ENCODE measurements at regions not wholly inside any gene's neighbourhood (a gene's known extent, or its start where the extent isn't known, plus 50 kb on each side); places are given as distances from the start of the nearest gene placed in this dataset.

GRCh38 chr6:91590191-91590590, 1003.3 kb upstream of the MAP3K7 start:
- H3K4me1 Mint-ChIP-seq, result no peaks in the 10 kb centered on the region
- no peak for DNase-seq (ENCODE audit: low spot score in 2 of 2, unreplicated experiment in 2 of 2)
- peaks cover 28% of the 10 kb centered on the region for H3K9me3 Mint-ChIP-seq
- no peak overlapping the region for H3K27ac Mint-ChIP-seq
- H3K4me3 Mint-ChIP-seq, result no peak overlapping the region
- H3K36me3 Mint-ChIP-seq, result no peaks in the 10 kb centered on the region
- H3K27me3 Mint-ChIP-seq (ENCODE audit: low read depth), result peaks cover 6% of the 10 kb centered on the region
- no peak for TF ChIP-seq CTCF (IDR thresholded peaks at IDR 0.05; ENCODE audit: unreplicated experiment)

- no peak overlapping the region for H3K27ac Mint-ChIP-seq
- DNase-seq (ENCODE audit: low spot score in 2 of 2, unreplicated experiment in 2 of 2), result no peak
- TF ChIP-seq CTCF (IDR thresholded peaks at IDR 0.05; ENCODE audit: unreplicated experiment), result no peak
- no peaks in the 10 kb centered on the region for H3K36me3 Mint-ChIP-seq
- H3K4me1 Mint-ChIP-seq, result peaks cover 4% of the 10 kb centered on the region
- no peaks in the 10 kb centered on the region for H3K27me3 Mint-ChIP-seq (ENCODE audit: low read depth)
- no peak overlapping the region for H3K4me3 Mint-ChIP-seq
- no peaks in the 10 kb centered on the region for H3K9me3 Mint-ChIP-seq
These were observed 993.8 kb upstream of the MAP3K7 start for GRCh38 chr6:91580635-91581034.

GRCh38 chr6:91575032-91575431, 988.2 kb upstream of the MAP3K7 start:
- Mint-ChIP-seq H3K4me3 (no peak overlapping the region), H3K36me3 (no peaks in the 10 kb centered on the region), H3K9me3 (no peaks in the 10 kb centered on the region), H3K27me3 (ENCODE audit: low read depth) (no peaks in the 10 kb centered on the region), H3K27ac (no peak overlapping the region), H3K4me1 (peaks cover 14% of the 10 kb centered on the region)
- TF ChIP-seq CTCF (IDR thresholded peaks at IDR 0.05; ENCODE audit: unreplicated experiment), result no peak
- no peak for DNase-seq (ENCODE audit: low spot score in 2 of 2, unreplicated experiment in 2 of 2)

GRCh38 chr6:91573826-91574416, 987.0 kb upstream of the MAP3K7 start:
- no peaks in the 10 kb centered on the region for H3K36me3 Mint-ChIP-seq
- peaks cover 14% of the 10 kb centered on the region for H3K4me1 Mint-ChIP-seq
- H3K4me3 Mint-ChIP-seq, result no peak overlapping the region
- no peak for TF ChIP-seq CTCF (IDR thresholded peaks at IDR 0.05; ENCODE audit: unreplicated experiment)
- DNase-seq (ENCODE audit: low spot score in 2 of 2, unreplicated experiment in 2 of 2), result no peak
- no peaks in the 10 kb centered on the region for H3K9me3 Mint-ChIP-seq
- no peak overlapping the region for H3K27ac Mint-ChIP-seq
- H3K27me3 Mint-ChIP-seq (ENCODE audit: low read depth), result no peaks in the 10 kb centered on the region

GRCh38 chr6:91572878-91573277, 986.0 kb upstream of the MAP3K7 start:
- no peak overlapping the region for H3K27ac Mint-ChIP-seq
- H3K36me3 Mint-ChIP-seq, result no peaks in the 10 kb centered on the region
- no peak for DNase-seq (ENCODE audit: low spot score in 2 of 2, unreplicated experiment in 2 of 2)
- TF ChIP-seq CTCF (IDR thresholded peaks at IDR 0.05; ENCODE audit: unreplicated experiment), result no peak
- H3K4me3 Mint-ChIP-seq, result no peak overlapping the region
- H3K9me3 Mint-ChIP-seq, result no peaks in the 10 kb centered on the region
- peaks cover 11% of the 10 kb centered on the region for H3K4me1 Mint-ChIP-seq
- no peaks in the 10 kb centered on the region for H3K27me3 Mint-ChIP-seq (ENCODE audit: low read depth)

- no peak for DNase-seq (ENCODE audit: low spot score in 2 of 2, unreplicated experiment in 2 of 2)
- no peak overlapping the region for H3K27ac Mint-ChIP-seq
- peaks cover 11% of the 10 kb centered on the region for H3K4me1 Mint-ChIP-seq
- no peaks in the 10 kb centered on the region for H3K36me3 Mint-ChIP-seq
- TF ChIP-seq CTCF (IDR thresholded peaks at IDR 0.05; ENCODE audit: unreplicated experiment), result no peak
- peaks cover 13% of the 10 kb centered on the region for H3K9me3 Mint-ChIP-seq
- no peaks in the 10 kb centered on the region for H3K27me3 Mint-ChIP-seq (ENCODE audit: low read depth)
- H3K4me3 Mint-ChIP-seq, result no peak overlapping the region
These were observed 982.2 kb upstream of the MAP3K7 start for GRCh38 chr6:91569071-91569470.
